ENCODE measurements at regions not wholly inside any gene's neighbourhood (a gene's known extent, or its start where the extent isn't known, plus 50 kb on each side); places are given as distances from the start of the nearest gene placed in this dataset.

- DNase-seq (ENCODE audit: extremely low spot score, unreplicated experiment), result no peak
- Mint-ChIP-seq H3K27me3 (no peaks in the 10 kb centered on the region), H3K9me3 (peaks cover 7% of the 10 kb centered on the region), H3K4me3 (no peak overlapping the region), H3K36me3 (no peaks in the 10 kb centered on the region), H3K27ac (no peak overlapping the region), H3K4me1 (ENCODE audit: unreplicated experiment) (no peaks in the 10 kb centered on the region)
- TF ChIP-seq CTCF (conservative IDR thresholded peaks at IDR 0.05), result no peak
Measured at GRCh38 chr3:103365467-103365866, 930.7 kb downstream of the ZPLD1 start.

- Mint-ChIP-seq H3K9me3 (peaks cover 3% of the 10 kb centered on the region), H3K4me3 (no peak overlapping the region), H3K27ac (no peak overlapping the region), H3K27me3 (no peaks in the 10 kb centered on the region), H3K36me3 (no peaks in the 10 kb centered on the region), H3K4me1 (ENCODE audit: unreplicated experiment) (no peaks in the 10 kb centered on the region)
- TF ChIP-seq CTCF (conservative IDR thresholded peaks at IDR 0.05), result no peak
- no peak for DNase-seq (ENCODE audit: extremely low spot score, unreplicated experiment)
Measured at GRCh38 chr3:103367481-103367880, 932.7 kb downstream of the ZPLD1 start.

- no peaks in the 10 kb centered on the region for H3K27me3 Mint-ChIP-seq
- no peaks in the 10 kb centered on the region for H3K4me1 Mint-ChIP-seq (ENCODE audit: unreplicated experiment)
- H3K27ac Mint-ChIP-seq, result no peak overlapping the region
- DNase-seq (ENCODE audit: extremely low spot score, unreplicated experiment), result no peak
- no peaks in the 10 kb centered on the region for H3K36me3 Mint-ChIP-seq
- H3K4me3 Mint-ChIP-seq, result no peak overlapping the region
- no peaks in the 10 kb centered on the region for H3K9me3 Mint-ChIP-seq
- no peak for TF ChIP-seq CTCF (conservative IDR thresholded peaks at IDR 0.05)
Measured at GRCh38 chr3:103371411-103371810, 936.6 kb downstream of the ZPLD1 start.

GRCh38 chr3:103372031-103372430, 937.2 kb downstream of the ZPLD1 start:
- Mint-ChIP-seq H3K4me1 (ENCODE audit: unreplicated experiment) (no peaks in the 10 kb centered on the region), H3K27ac (no peak overlapping the region), H3K27me3 (no peaks in the 10 kb centered on the region), H3K36me3 (no peaks in the 10 kb centered on the region), H3K9me3 (no peaks in the 10 kb centered on the region), H3K4me3 (no peak overlapping the region)
- TF ChIP-seq CTCF (conservative IDR thresholded peaks at IDR 0.05), result no peak
- DNase-seq (ENCODE audit: extremely low spot score, unreplicated experiment), result no peak

GRCh38 chr3:103380391-103380790, 945.6 kb downstream of the ZPLD1 start:
- H3K4me3 Mint-ChIP-seq, result no peak overlapping the region
- H3K9me3 Mint-ChIP-seq, result no peaks in the 10 kb centered on the region
- H3K27me3 Mint-ChIP-seq, result no peaks in the 10 kb centered on the region
- no peaks in the 10 kb centered on the region for H3K36me3 Mint-ChIP-seq
- DNase-seq (ENCODE audit: extremely low spot score, unreplicated experiment), result no peak
- peaks cover 4% of the 10 kb centered on the region for H3K4me1 Mint-ChIP-seq (ENCODE audit: unreplicated experiment)
- H3K27ac Mint-ChIP-seq, result no peak overlapping the region
- TF ChIP-seq CTCF (conservative IDR thresholded peaks at IDR 0.05), result no peak

Measured in type B pancreatic cell (in vitro differentiated cells).